Testis (tissue), 2 donors: ENCODE measurements at regions not wholly inside any gene's neighbourhood (a gene's known extent, or its start where the extent isn't known, plus 50 kb on each side); places are given as distances from the start of the nearest gene placed in this dataset.

ENCODE experiments used
- DNase-seq: peaks from one replicate; pipeline ENCODE4 v3.0.0-alpha.2; 2019
- H3K27ac ChIP-seq, 2 donors: fragments of 200-600 bp; sonication (generic); one replicate each; pipeline ENCODE4 v1.5.1; 2019
- H3K27me3 ChIP-seq: fragments of 200-600 bp; sonication (generic); one replicate; pipeline ENCODE4 v1.5.1; 2019
- H3K36me3 ChIP-seq: fragments of 200-600 bp; sonication (generic); one replicate; pipeline ENCODE4 v1.5.1; 2017; ENCODE audit warnings: low read depth; ENCODE audit errors: missing control alignments
- H3K4me1 ChIP-seq: fragments of 200-600 bp; sonication (generic); one replicate; pipeline ENCODE4 v1.5.1; 2019
- H3K4me3 ChIP-seq, 2 donors: fragments of 200-600 bp; sonication (generic); one replicate each; pipeline ENCODE4 v1.5.1; 2017 to 2019
- H3K9me3 ChIP-seq: fragments of 200-600 bp; sonication (generic); one replicate; pipeline ENCODE4 v1.5.1; 2017
- CTCF ChIP-seq, 3 experiments: fragments of 450-650 bp in 2 of 3; fragments of 200-600 bp in 1 of 3; sonication (generic) in 1 of 3; IDR thresholded peaks; one replicate each; pipeline ENCODE4 v1.5.1; 2016 to 2019; ENCODE audit warnings: antibody characterized with exemption in 3 of 3, mild to moderate bottlenecking in 2 of 3, moderate library complexity in 1 of 3
- POLR2A ChIP-seq: fragments of 450-650 bp; IDR thresholded peaks from one replicate; pipeline ENCODE4 v1.6.1; 2017; ENCODE audit warnings: antibody characterized with exemption, mild to moderate bottlenecking, moderate library complexity
- WGBS, 2 donors: methylation state at CpG; one replicate each; pipeline ENCODE4 v1.1.5; 2018; 5-methylcytosine and 5-hydroxymethylcytosine counted together
- intact Hi-C: fragments of 100-400 bp; cut with DNase I; formaldehyde crosslinking; loops from one replicate; pipeline ENCODE4 v1.15.1; 2023; ENCODE audit warnings: low total_unique reads

- intact Hi-C loops: no loop called here
- Histone ChIP-seq H3K4me1 (peaks cover 8% of the 10 kb centered on the region), H3K36me3 (no peaks in the 10 kb centered on the region), H3K9me3 (no peaks in the 10 kb centered on the region), H3K27me3 (no peaks in the 10 kb centered on the region), H3K4me3 (peak overlapping the region in 1 of 2 donors; percentile 61), H3K27ac (no peak overlapping the region)
- TF ChIP-seq CTCF (IDR thresholded peaks at IDR 0.05) (no peak), POLR2A (no peak)
- 43 to 45% methylated on average over 14 to 17 of the region's 20 CpGs for WGBS, 2 donors
- no peak for DNase-seq
Observed at GRCh38 chr17:77281904-77282367, 141.2 kb downstream of the SEC14L1 start.

GRCh38 chr17:77282524-77283515, 142.1 kb downstream of the SEC14L1 start:
- Histone ChIP-seq H3K4me3 (no peak overlapping the region), H3K36me3 (no peaks in the 10 kb centered on the region), H3K27ac (no peak overlapping the region), H3K4me1 (peaks cover 14% of the 10 kb centered on the region), H3K27me3 (no peaks in the 10 kb centered on the region), H3K9me3 (no peaks in the 10 kb centered on the region)
- TF ChIP-seq CTCF (IDR thresholded peaks at IDR 0.05) (no peak), POLR2A (no peak)
- DNase-seq: no peak
- intact Hi-C loops: no loop called here
- 64 to 73% methylated on average over 19 to 24 of the region's 24 CpGs for WGBS, 2 donors

GRCh38 chr17:77284023-77284617, 143.4 kb downstream of the SEC14L1 start:
- H3K4me3 ChIP-seq: no peak overlapping the region
- H3K27me3 ChIP-seq: no peaks in the 10 kb centered on the region
- no peak for DNase-seq
- TF ChIP-seq POLR2A (no peak), CTCF (IDR thresholded peaks at IDR 0.05) (no peak)
- WGBS, 2 donors: 94% methylated on average over 7 to 14 of the region's 14 CpGs
- H3K27ac ChIP-seq: no peak overlapping the region
- intact Hi-C loops: no loop called here
- no peaks in the 10 kb centered on the region for H3K36me3 ChIP-seq
- H3K4me1 ChIP-seq: peaks cover 14% of the 10 kb centered on the region
- no peaks in the 10 kb centered on the region for H3K9me3 ChIP-seq

- WGBS, 2 donors: 68 to 87% methylated on average over 17 to 34 of the region's 34 CpGs
- Histone ChIP-seq H3K9me3 (no peaks in the 10 kb centered on the region), H3K27me3 (no peaks in the 10 kb centered on the region), H3K27ac (no peak overlapping the region), H3K4me3 (no peak overlapping the region), H3K4me1 (peaks cover 14% of the 10 kb centered on the region), H3K36me3 (no peaks in the 10 kb centered on the region)
- intact Hi-C loops: no loop called here
- DNase-seq: no peak
- TF ChIP-seq CTCF (IDR thresholded peaks at IDR 0.05) (no peak), POLR2A (no peak)
Observed at GRCh38 chr17:77285594-77286390, 145.0 kb downstream of the SEC14L1 start.
